ENCODE measurements at regions not wholly inside any gene's neighbourhood (a gene's known extent, or its start where the extent isn't known, plus 50 kb on each side); places are given as distances from the start of the nearest gene placed in this dataset.

DNA sequence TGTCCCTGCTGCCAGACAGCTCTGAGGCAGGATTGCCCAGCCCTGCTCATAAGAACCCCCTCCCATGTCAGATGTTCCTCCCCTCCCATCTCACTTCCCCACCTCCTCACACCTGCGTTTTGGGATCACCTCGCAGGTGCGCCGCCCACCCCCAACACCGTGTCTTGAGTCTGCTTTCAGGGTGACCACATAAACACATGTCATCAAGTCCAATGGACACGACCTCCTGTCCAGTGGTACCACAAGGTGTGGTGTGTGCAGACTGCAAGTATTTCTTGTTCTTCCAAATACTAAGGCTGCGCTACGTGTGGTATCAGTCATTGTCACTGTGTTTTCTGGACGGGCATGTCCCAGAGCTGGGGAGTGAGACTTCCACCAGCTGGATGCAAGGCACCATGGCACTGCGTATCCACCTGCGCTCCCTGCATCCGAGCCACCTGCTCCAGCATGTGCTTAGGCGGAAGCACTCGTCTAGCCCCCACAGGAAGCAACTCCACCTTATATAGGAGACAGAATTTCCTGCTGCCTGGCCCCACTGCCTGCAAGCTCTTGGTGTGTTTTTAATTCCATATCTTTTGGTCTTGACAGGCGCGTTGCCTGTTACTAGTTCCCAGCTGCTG lies 119.7 kb upstream of the NXT1 start:
- no peak for TF ChIP-seq ZBTB33 (IDR thresholded peaks at IDR 0.05)
- no peak for TF ChIP-seq SP1 (IDR thresholded peaks at IDR 0.05)
- TF ChIP-seq GABPA (IDR thresholded peaks at IDR 0.05 in 1 of 2, conservative IDR thresholded peaks at IDR 0.05 in 1 of 2), result no peak
- TF ChIP-seq JUND (IDR thresholded peaks at IDR 0.05), result no peak
- TF ChIP-seq, protein P1, sequence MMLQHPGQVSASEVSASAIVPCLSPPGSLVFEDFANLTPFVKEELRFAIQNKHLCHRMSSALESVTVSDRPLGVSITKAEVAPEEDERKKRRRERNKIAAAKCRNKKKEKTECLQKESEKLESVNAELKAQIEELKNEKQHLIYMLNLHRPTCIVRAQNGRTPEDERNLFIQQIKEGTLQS (IDR thresholded peaks at IDR 0.05), result no peak
- TF ChIP-seq REST (IDR thresholded peaks at IDR 0.05), result no peak
- TF ChIP-seq, protein P2, sequence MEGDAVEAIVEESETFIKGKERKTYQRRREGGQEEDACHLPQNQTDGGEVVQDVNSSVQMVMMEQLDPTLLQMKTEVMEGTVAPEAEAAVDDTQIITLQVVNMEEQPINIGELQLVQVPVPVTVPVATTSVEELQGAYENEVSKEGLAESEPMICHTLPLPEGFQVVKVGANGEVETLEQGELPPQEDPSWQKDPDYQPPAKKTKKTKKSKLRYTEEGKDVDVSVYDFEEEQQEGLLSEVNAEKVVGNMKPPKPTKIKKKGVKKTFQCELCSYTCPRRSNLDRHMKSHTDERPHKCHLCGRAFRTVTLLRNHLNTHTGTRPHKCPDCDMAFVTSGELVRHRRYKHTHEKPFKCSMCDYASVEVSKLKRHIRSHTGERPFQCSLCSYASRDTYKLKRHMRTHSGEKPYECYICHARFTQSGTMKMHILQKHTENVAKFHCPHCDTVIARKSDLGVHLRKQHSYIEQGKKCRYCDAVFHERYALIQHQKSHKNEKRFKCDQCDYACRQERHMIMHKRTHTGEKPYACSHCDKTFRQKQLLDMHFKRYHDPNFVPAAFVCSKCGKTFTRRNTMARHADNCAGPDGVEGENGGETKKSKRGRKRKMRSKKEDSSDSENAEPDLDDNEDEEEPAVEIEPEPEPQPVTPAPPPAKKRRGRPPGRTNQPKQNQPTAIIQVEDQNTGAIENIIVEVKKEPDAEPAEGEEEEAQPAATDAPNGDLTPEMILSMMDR (IDR thresholded peaks at IDR 0.05; ENCODE audit: low read depth, low read length, missing input control), result no peak
- TF ChIP-seq RAD21 (IDR thresholded peaks at IDR 0.05), result no peak
